ENCODE measurements at regions not wholly inside any gene's neighbourhood (a gene's known extent, or its start where the extent isn't known, plus 50 kb on each side); places are given as distances from the start of the nearest gene placed in this dataset.

- no peak for DNase-seq (ENCODE audit: extremely low read depth, low read depth)
- no peak overlapping the region for H3K4me3 ChIP-seq (replicated peaks; ENCODE audit: low read depth, low read length)
- TF ChIP-seq CTCF (IDR thresholded peaks at IDR 0.05; ENCODE audit: low read depth, low read length, missing control alignments) = no peak
These were observed 88.0 kb upstream of the ALKAL2 start for GRCh38 chr2:375956-376307.

GRCh38 chr2:375270-375955, 87.5 kb upstream of the ALKAL2 start:
- DNase-seq (ENCODE audit: extremely low read depth, low read depth) = no peak
- H3K4me3 ChIP-seq (replicated peaks; ENCODE audit: low read depth, low read length) = no peak overlapping the region
- no peak for TF ChIP-seq CTCF (IDR thresholded peaks at IDR 0.05; ENCODE audit: low read depth, low read length, missing control alignments)

- no peak for TF ChIP-seq CTCF (IDR thresholded peaks at IDR 0.05; ENCODE audit: low read depth, low read length, missing control alignments)
- no peak for DNase-seq (ENCODE audit: extremely low read depth, low read depth)
- H3K4me3 ChIP-seq (replicated peaks; ENCODE audit: low read depth, low read length) = no peak overlapping the region
These were observed 80.5 kb upstream of the ALKAL2 start for GRCh38 chr2:368386-368785.

- DNase-seq (ENCODE audit: extremely low read depth, low read depth) = no peak
These were observed 79.4 kb upstream of the ALKAL2 start for GRCh38 chr2:367246-367645.

GRCh38 chr2:366706-367105, 78.8 kb upstream of the ALKAL2 start:
- H3K4me3 ChIP-seq (replicated peaks; ENCODE audit: low read depth, low read length) = no peak overlapping the region
- no peak for TF ChIP-seq CTCF (IDR thresholded peaks at IDR 0.05; ENCODE audit: low read depth, low read length, missing control alignments)
- no peak for DNase-seq (ENCODE audit: extremely low read depth, low read depth)

More at GRCh38 chr2:367246-367645, 79.4 kb upstream of the ALKAL2 start:
- TF ChIP-seq CTCF (IDR thresholded peaks at IDR 0.05; ENCODE audit: low read depth, low read length, missing control alignments) = no peak
- no peak overlapping the region for H3K4me3 ChIP-seq (replicated peaks; ENCODE audit: low read depth, low read length)

- no peak for DNase-seq (ENCODE audit: extremely low read depth, low read depth)
- TF ChIP-seq CTCF (IDR thresholded peaks at IDR 0.05; ENCODE audit: low read depth, low read length, missing control alignments) = no peak
- H3K4me3 ChIP-seq (replicated peaks; ENCODE audit: low read depth, low read length) = no peak overlapping the region
These were observed 77.7 kb upstream of the ALKAL2 start for GRCh38 chr2:365367-366275.
